GM12892 (cell line): ENCODE measurements at regions not wholly inside any gene's neighbourhood (a gene's known extent, or its start where the extent isn't known, plus 50 kb on each side); places are given as distances from the start of the nearest gene placed in this dataset.

Experiments used
- POLR2A ChIP-seq: IDR thresholded peaks from 2 replicates; pipeline ENCODE4 v1.6.1; 2011; ENCODE audit warnings: low read depth, low read length, control low read depth
- POLR2AphosphoS5 ChIP-seq: IDR thresholded peaks from 2 replicates; pipeline ENCODE4 v1.6.1; 2011; ENCODE audit warnings: low read depth, low read length, control low read depth
- TAF1 ChIP-seq: IDR thresholded peaks from 2 replicates; pipeline ENCODE4 v1.6.1; 2011; ENCODE audit warnings: low read depth, mild to moderate bottlenecking, control low read depth, low read length, borderline replicate concordance

DNA sequence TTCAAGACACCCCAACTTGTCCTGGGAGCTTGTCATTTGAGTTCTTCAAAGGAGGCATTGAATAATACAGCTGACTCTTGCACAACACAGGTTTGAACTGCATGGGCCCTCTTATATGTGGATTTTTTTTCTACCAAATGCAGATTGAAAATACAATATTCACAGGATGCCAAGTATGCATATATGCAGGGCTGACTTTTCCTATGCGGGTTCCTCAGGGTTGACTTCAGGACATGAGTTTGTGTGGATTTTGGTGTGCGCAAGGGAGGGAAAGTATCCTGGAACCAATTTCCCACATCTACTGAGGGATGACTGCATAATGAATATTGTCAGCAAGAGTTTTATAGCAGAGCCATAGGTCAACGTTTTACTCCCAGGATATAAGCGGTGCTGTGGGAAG is 70.0 kb upstream of the RALY start:
- TF ChIP-seq POLR2A, result no peak
- TF ChIP-seq TAF1, result no peak
- TF ChIP-seq POLR2AphosphoS5, result no peak
